MM.1S (cell line): ENCODE measurements at regions not wholly inside any gene's neighbourhood (a gene's known extent, or its start where the extent isn't known, plus 50 kb on each side); places are given as distances from the start of the nearest gene placed in this dataset.

Source experiments
- DNase-seq: peaks from one replicate; pipeline ENCODE4 v3.0.0-alpha.2; 2015
- H2AFZ ChIP-seq: fragments of 300-600 bp; sonication (generic); 2 replicates; pipeline ENCODE4 v1.6.0; 2016; ENCODE audit warnings: antibody characterized with exemption, low read length
- H3F3A ChIP-seq: fragments of 300-600 bp; sonication (generic); 2 replicates; pipeline ENCODE4 v1.6.1; 2016; ENCODE audit warnings: mild to moderate bottlenecking, antibody characterized with exemption, low read length, moderate library complexity, mixed read lengths; ENCODE audit not compliant: insufficient read depth
- H3K27ac ChIP-seq: fragments of 300-600 bp; sonication (generic); 2 replicates; pipeline ENCODE4 v1.5.1; 2016; ENCODE audit warnings: mild to moderate bottlenecking, low read length
- H3K27me3 ChIP-seq: fragments of 300-600 bp; sonication (generic); replicated peaks from 2 replicates; pipeline ENCODE4 v1.6.0; 2016; ENCODE audit warnings: low read length; ENCODE audit not compliant: insufficient read depth
- H3K36me3 ChIP-seq: fragments of 300-600 bp; sonication (generic); replicated peaks from 2 replicates; pipeline ENCODE4 v1.6.1; 2016; ENCODE audit warnings: mild to moderate bottlenecking, low read length, mixed read lengths; ENCODE audit not compliant: insufficient read depth
- H3K4me1 ChIP-seq: fragments of 300-600 bp; sonication (generic); 2 replicates; pipeline ENCODE4 v1.6.1; 2016; ENCODE audit warnings: low read length, mixed read lengths
- H3K4me2 ChIP-seq: fragments of 300-600 bp; sonication (generic); 2 replicates; pipeline ENCODE4 v1.6.0; 2016; ENCODE audit warnings: low read depth, low read length
- H3K4me3 ChIP-seq: fragments of 300-600 bp; sonication (generic); 2 replicates; pipeline ENCODE4 v1.5.1; 2016; ENCODE audit warnings: low read length, mixed read lengths
- H3K79me2 ChIP-seq: fragments of 300-600 bp; sonication (generic); 2 replicates; pipeline ENCODE4 v1.6.1; 2016; ENCODE audit warnings: mixed run types, low read length, mixed read lengths
- H3K9ac ChIP-seq: fragments of 300-600 bp; sonication (generic); 2 replicates; pipeline ENCODE4 v1.6.1; 2016; ENCODE audit warnings: low read length, mixed read lengths
- H3K9me2 ChIP-seq: fragments of 300-600 bp; sonication (generic); replicated peaks from 2 replicates; pipeline ENCODE4 v1.6.1; 2016; ENCODE audit warnings: mild to moderate bottlenecking, low read length, mixed read lengths; ENCODE audit not compliant: insufficient read depth
- H3K9me3 ChIP-seq: fragments of 300-600 bp; sonication (generic); replicated peaks from 2 replicates; pipeline ENCODE4 v1.6.1; 2016; ENCODE audit warnings: mild to moderate bottlenecking, low read length, mixed read lengths; ENCODE audit not compliant: insufficient read depth
- H4K20me1 ChIP-seq: fragments of 300-600 bp; sonication (generic); 2 replicates; pipeline ENCODE4 v1.6.1; 2016; ENCODE audit warnings: mild to moderate bottlenecking, low read length, moderate library complexity, mixed read lengths; ENCODE audit not compliant: insufficient read depth
- CTCF ChIP-seq: fragments of 300-600 bp; sonication (generic); IDR thresholded peaks from 2 replicates; pipeline ENCODE4 v1.5.1; 2016; ENCODE audit warnings: antibody characterized with exemption, low read length, mixed read lengths
- EZH2 ChIP-seq: fragments of 300-600 bp; sonication (generic); optimal IDR thresholded peaks from 2 replicates; pipeline ENCODE3; 2017; ENCODE audit warnings: low read depth, mild to moderate bottlenecking, antibody characterized with exemption, low read length, mixed read lengths
- EZH2phosphoT487 ChIP-seq: fragments of 300-600 bp; sonication (generic); IDR thresholded peaks from 2 replicates; pipeline ENCODE4 v1.6.1; 2018; ENCODE audit warnings: antibody characterized with exemption, low read length

- Histone ChIP-seq H3K27ac (no peak overlapping the region), H3K4me1 (no peaks in the 10 kb centered on the region), H3K9ac (no peak overlapping the region), H3K4me2 (no peak overlapping the region), H4K20me1 (no peaks in the 10 kb centered on the region), H2AFZ (no peak overlapping the region), H3F3A (no peaks in the 10 kb centered on the region), H3K79me2 (no peaks in the 10 kb centered on the region), H3K9me2 (no peaks in the 10 kb centered on the region), H3K36me3 (no peaks in the 10 kb centered on the region), H3K9me3 (no peaks in the 10 kb centered on the region), H3K27me3 (no peaks in the 10 kb centered on the region), H3K4me3 (no peak overlapping the region)
- no peak for TF ChIP-seq EZH2
- no peak for TF ChIP-seq CTCF
- TF ChIP-seq EZH2phosphoT487 = no peak
- no peak for DNase-seq
Observed at GRCh38 chr6:80658926-80659325, 552.5 kb downstream of the BCKDHB start.

- Histone ChIP-seq H3K4me2 (no peak overlapping the region), H3K79me2 (no peaks in the 10 kb centered on the region), H3F3A (no peaks in the 10 kb centered on the region), H3K9me3 (no peaks in the 10 kb centered on the region), H3K4me3 (no peak overlapping the region), H3K27me3 (no peaks in the 10 kb centered on the region), H3K9ac (no peak overlapping the region), H3K27ac (no peak overlapping the region), H3K4me1 (peaks cover 6% of the 10 kb centered on the region; the same call in 1 of the 2 replicates), H2AFZ (no peak overlapping the region), H3K36me3 (no peaks in the 10 kb centered on the region), H4K20me1 (no peaks in the 10 kb centered on the region), H3K9me2 (no peaks in the 10 kb centered on the region)
- no peak for TF ChIP-seq EZH2
- DNase-seq = no peak
Observed at GRCh38 chr6:80647156-80647555, 540.7 kb downstream of the BCKDHB start.

- no peaks in the 10 kb centered on the region for H3K27me3 ChIP-seq
- H3K4me3 ChIP-seq = no peak overlapping the region
- no peak for DNase-seq
- no peaks in the 10 kb centered on the region for H3K36me3 ChIP-seq
- H2AFZ ChIP-seq = no peak overlapping the region
- peaks cover 13% of the 10 kb centered on the region for H3F3A ChIP-seq
- no peaks in the 10 kb centered on the region for H3K9me2 ChIP-seq
- TF ChIP-seq EZH2phosphoT487 = no peak
- no peak for TF ChIP-seq CTCF
- TF ChIP-seq EZH2 = no peak
- H3K9ac ChIP-seq = no peak overlapping the region
- no peaks in the 10 kb centered on the region for H4K20me1 ChIP-seq
- H3K4me1 ChIP-seq = peaks cover 25% of the 10 kb centered on the region
- no peak overlapping the region for H3K4me2 ChIP-seq
- no peaks in the 10 kb centered on the region for H3K9me3 ChIP-seq
- H3K79me2 ChIP-seq = no peaks in the 10 kb centered on the region
- H3K27ac ChIP-seq = no peak overlapping the region
Observed at GRCh38 chr6:80643881-80644280, 537.4 kb downstream of the BCKDHB start.

- Histone ChIP-seq H3F3A (peaks cover 25% of the 10 kb centered on the region), H3K9me2 (no peaks in the 10 kb centered on the region), H2AFZ (no peak overlapping the region), H3K79me2 (no peaks in the 10 kb centered on the region), H3K9me3 (no peaks in the 10 kb centered on the region), H3K9ac (no peak overlapping the region), H3K4me3 (no peak overlapping the region), H3K4me1 (peaks cover 39% of the 10 kb centered on the region), H3K27me3 (no peaks in the 10 kb centered on the region), H3K4me2 (no peak overlapping the region), H3K27ac (no peak overlapping the region), H3K36me3 (no peaks in the 10 kb centered on the region), H4K20me1 (no peaks in the 10 kb centered on the region)
- no peak for DNase-seq
- TF ChIP-seq EZH2phosphoT487 (no peak), CTCF (no peak), EZH2 (no peak)
Observed at GRCh38 chr6:80642452-80642851, 536.0 kb downstream of the BCKDHB start.
